GM23338 (cell line): ENCODE measurements at regions not wholly inside any gene's neighbourhood (a gene's known extent, or its start where the extent isn't known, plus 50 kb on each side); places are given as distances from the start of the nearest gene placed in this dataset.
"Not testable (repeated sequence)": the region's sequence is repeated elsewhere in the genome, so short reads cannot be mapped to it uniquely, and the experiment has no call there.

Experiments
- ATAC-seq: fragments of 200-7000 bp; cut with Tn5 transposase; 3 replicates; pipeline ENCODE4 v1.9.1; 2020
- DNase-seq: peaks from one replicate; pipeline ENCODE4 v3.0.0-alpha.2; 2015; ENCODE audit warnings: low spot score
- H2AFZ ChIP-seq: fragments of 200-600 bp; sonication (generic); 2 replicates; pipeline ENCODE4 v1.8.0; 2016; ENCODE audit warnings: antibody characterized with exemption, mild to moderate bottlenecking, moderate library complexity
- H3F3A ChIP-seq: fragments of 200-600 bp; sonication (generic); replicated peaks from 2 replicates; pipeline ENCODE4 v1.8.0; 2017; ENCODE audit warnings: antibody characterized with exemption, mixed run types, low read depth
- H3K27ac ChIP-seq: fragments of 200-600 bp; sonication (generic); 2 replicates; pipeline ENCODE4 v1.6.1; 2016; ENCODE audit warnings: low read depth
- H3K27me3 ChIP-seq: fragments of 200-600 bp; sonication (generic); 2 replicates; pipeline ENCODE4 v1.8.0; 2016; ENCODE audit warnings: mild to moderate bottlenecking, mixed run types, moderate library complexity; ENCODE audit not compliant: insufficient read depth
- H3K36me3 ChIP-seq: fragments of 200-600 bp; sonication (generic); 2 replicates; pipeline ENCODE4 v1.8.0; 2016; ENCODE audit warnings: mild to moderate bottlenecking; ENCODE audit not compliant: insufficient read depth
- H3K4me1 ChIP-seq: fragments of 200-600 bp; sonication (generic); 2 replicates; pipeline ENCODE4 v1.8.0; 2016; ENCODE audit warnings: mild to moderate bottlenecking, moderate library complexity; ENCODE audit not compliant: insufficient read depth
- H3K4me2 ChIP-seq: fragments of 200-600 bp; sonication (generic); 2 replicates; pipeline ENCODE4 v1.7.1; 2017; ENCODE audit warnings: mixed run types
- H3K4me3 ChIP-seq: fragments of 200-600 bp; sonication (generic); 2 replicates; pipeline ENCODE4 v1.6.1; 2016; ENCODE audit warnings: mixed run types
- H3K79me2 ChIP-seq: fragments of 200-600 bp; sonication (generic); replicated peaks from 2 replicates; pipeline ENCODE4 v1.8.0; 2017; ENCODE audit warnings: mild to moderate bottlenecking; ENCODE audit not compliant: insufficient read depth
- H3K9me2 ChIP-seq: fragments of 200-600 bp; sonication (generic); 2 replicates; pipeline ENCODE4 v1.8.0; 2017; ENCODE audit not compliant: insufficient read depth
- H4K20me1 ChIP-seq: fragments of 200-600 bp; sonication (generic); replicated peaks from 2 replicates; pipeline ENCODE4 v1.8.0; 2017; ENCODE audit warnings: mild to moderate bottlenecking; ENCODE audit not compliant: insufficient read depth
- H3K27ac Mint-ChIP-seq: 2 replicates; pipeline ENCODE4 v1.8.0; 2020; ENCODE audit warnings: inconsistent platforms, mild to moderate bottlenecking, moderate library complexity, mixed read lengths
- H3K27me3 Mint-ChIP-seq: 3 replicates; pipeline ENCODE4 v1.8.0; 2022; ENCODE audit warnings: low read depth, mild to moderate bottlenecking, moderate library complexity, mixed read lengths, inconsistent platforms; ENCODE audit not compliant: insufficient read depth, poor library complexity
- H3K36me3 Mint-ChIP-seq: 3 replicates; pipeline ENCODE4 v1.8.0; 2021; ENCODE audit warnings: low read depth, mild to moderate bottlenecking, inconsistent platforms, moderate library complexity, mixed read lengths
- H3K4me1 Mint-ChIP-seq: 3 replicates; pipeline ENCODE4 v1.8.0; 2020; ENCODE audit warnings: mild to moderate bottlenecking, inconsistent platforms, mixed read lengths
- H3K4me3 Mint-ChIP-seq: 3 replicates; pipeline ENCODE4 v1.8.0; 2021; ENCODE audit warnings: moderate library complexity, mild to moderate bottlenecking, inconsistent platforms, mixed read lengths
- H3K9me3 Mint-ChIP-seq: 3 replicates; pipeline ENCODE4 v1.8.0; 2020; ENCODE audit warnings: moderate library complexity, mild to moderate bottlenecking, inconsistent platforms, mixed read lengths
- CREB1 ChIP-seq: fragments of 250-450 bp; sonication (Bioruptor Pico); IDR thresholded peaks from 2 replicates; pipeline ENCODE4 v1.5.0; 2020; ENCODE audit warnings: low read depth, mild to moderate bottlenecking, moderate library complexity
- CTCF ChIP-seq, 2 experiments: fragments of 200-600 bp in 1 of 2; sonication (generic) in 1 of 2; conservative IDR thresholded peaks; 2 replicates each; pipeline versions ENCODE4 v1.5.1 to v1.6.1; 2016 to 2017; ENCODE audit warnings: antibody characterized with exemption in 2 of 2, low read depth in 2 of 2, mild to moderate bottlenecking in 2 of 2, moderate library complexity in 1 of 2
- EZH2 ChIP-seq: fragments of 200-600 bp; sonication (generic); IDR thresholded peaks from one replicate; pipeline ENCODE4 v1.8.0; 2017; ENCODE audit warnings: antibody characterized with exemption, mild to moderate bottlenecking, low read depth; ENCODE audit not compliant: unreplicated experiment
- EZH2phosphoT487 ChIP-seq: fragments of 200-600 bp; sonication (generic); IDR thresholded peaks from one replicate; pipeline ENCODE4 v1.8.1; 2018; ENCODE audit warnings: antibody characterized with exemption; ENCODE audit not compliant: unreplicated experiment
- NANOG ChIP-seq: IDR thresholded peaks from 2 replicates; pipeline ENCODE4 v1.6.1; 2016; ENCODE audit warnings: antibody characterized with exemption, borderline replicate concordance
- STAT1 ChIP-seq: IDR thresholded peaks from one replicate; pipeline ENCODE4 v1.6.1; 2016; ENCODE audit warnings: antibody characterized with exemption; ENCODE audit not compliant: unreplicated experiment
- ZNF114 ChIP-seq: fragments of 250-450 bp; sonication (Bioruptor Pico); IDR thresholded peaks from 2 replicates; pipeline ENCODE4 v1.5.0; 2020; ENCODE audit warnings: mild to moderate bottlenecking, moderate library complexity
- ZNF331 ChIP-seq: fragments of 250-450 bp; sonication (Bioruptor Pico); IDR thresholded peaks from 2 replicates; pipeline ENCODE4 v1.5.0; 2020; ENCODE audit warnings: low read depth, mild to moderate bottlenecking, moderate library complexity
- TF ChIP-seq, protein P1 (sequence below): IDR thresholded peaks from 2 replicates; pipeline ENCODE4 v1.6.1; 2016; ENCODE audit warnings: antibody characterized with exemption
- TF ChIP-seq, protein P2 (sequence below): IDR thresholded peaks from one replicate; pipeline ENCODE4 v1.6.1; 2018; ENCODE audit warnings: antibody characterized with exemption; ENCODE audit not compliant: unreplicated experiment

DNA sequence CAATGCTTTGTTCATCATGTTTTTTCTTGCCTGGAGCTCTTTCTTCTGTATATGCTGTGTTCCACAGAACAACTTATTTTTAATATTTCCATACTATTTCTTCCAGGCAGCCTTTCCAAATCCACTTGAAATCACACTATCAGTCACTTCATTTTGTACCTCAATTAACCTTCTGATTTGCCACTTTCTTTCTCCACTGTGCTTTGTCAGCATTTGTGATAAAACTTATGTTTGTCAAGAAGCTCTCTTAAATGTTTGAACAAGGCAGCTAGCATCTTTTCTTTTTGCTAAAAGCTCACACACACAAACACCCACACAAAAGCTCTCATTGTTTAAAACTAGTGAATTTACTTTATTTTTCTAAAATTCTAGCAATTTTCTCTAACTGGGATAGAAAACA, 2014.7 kb upstream of the RAG2 start (continued):
- no peak for TF ChIP-seq STAT1

- H3K4me3 ChIP-seq, ATAC-seq, H3K4me1 ChIP-seq, H3K9me3 Mint-ChIP-seq, H3K27me3 ChIP-seq, H3K36me3 Mint-ChIP-seq, H3K27ac Mint-ChIP-seq, H3F3A ChIP-seq, H3K27ac ChIP-seq, H3K27me3 Mint-ChIP-seq, H3K4me1 Mint-ChIP-seq, H3K4me3 Mint-ChIP-seq, H3K9me2 ChIP-seq, H3K79me2 ChIP-seq, H4K20me1 ChIP-seq, DNase-seq, H3K36me3 ChIP-seq, H3K4me2 ChIP-seq, H2AFZ ChIP-seq: not testable (repeated sequence)
Measured at GRCh38 chr11:38601371-38601770, 2003.3 kb upstream of the RAG2 start.

DNA sequence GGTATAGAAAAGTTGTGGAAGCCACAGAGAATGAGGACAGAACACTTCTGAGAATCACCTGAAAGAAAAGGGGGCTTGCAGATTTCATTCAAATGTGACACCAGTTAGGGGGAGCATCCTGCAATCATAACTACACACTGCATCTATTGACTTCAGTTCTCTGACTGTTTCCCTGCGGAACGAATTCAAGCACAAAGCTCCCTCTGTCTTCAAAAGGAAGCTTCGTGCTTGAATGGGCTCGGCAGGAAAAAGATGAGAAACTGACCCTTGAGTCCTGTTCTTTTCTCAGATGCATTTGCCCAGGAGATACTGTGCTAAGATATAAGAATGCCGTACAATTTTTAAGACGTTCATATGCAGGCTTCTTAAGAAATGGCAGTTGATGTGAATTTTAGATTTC, 2000.4 kb upstream of the RAG2 start:
- Mint-ChIP-seq H3K4me1 (peaks cover 4% of the 10 kb centered on the region; the same call in 1 of the 3 replicates), H3K27ac (no peak overlapping the region), H3K27me3 (no peaks in the 10 kb centered on the region), H3K36me3 (peaks cover 8% of the 10 kb centered on the region; the same call in 2 of the 3 replicates), H3K9me3 (no peaks in the 10 kb centered on the region; the same call in 1 of the 3 replicates), H3K4me3 (no peak overlapping the region)
- Histone ChIP-seq H3K4me1 (no peaks in the 10 kb centered on the region), H3F3A (no peaks in the 10 kb centered on the region), H3K27me3 (no peaks in the 10 kb centered on the region), H3K4me2 (no peak overlapping the region), H4K20me1 (no peaks in the 10 kb centered on the region), H3K4me3 (no peak overlapping the region), H3K9me2 (no peaks in the 10 kb centered on the region), H2AFZ (no peak overlapping the region), H3K79me2 (no peaks in the 10 kb centered on the region), H3K27ac (no peak overlapping the region), H3K36me3 (0 out of 2 replicates have a peak, but pooled peaks cover 3% of the 10 kb centered on the region)
- ATAC-seq = no peak
- peak; percentile 2 for DNase-seq
- TF ChIP-seq EZH2 (no peak), ZNF331 (CRISPR knock-in tag) (no peak), NANOG (no peak), CTCF (conservative IDR thresholded peaks at IDR 0.05; ENCODE audit: low read depth in 2 of 2) (no peak), EZH2phosphoT487 (no peak), ZNF114 (CRISPR knock-in tag) (no peak), CREB1 (CRISPR knock-in tag) (no peak)
- TF ChIP-seq, protein P1, sequence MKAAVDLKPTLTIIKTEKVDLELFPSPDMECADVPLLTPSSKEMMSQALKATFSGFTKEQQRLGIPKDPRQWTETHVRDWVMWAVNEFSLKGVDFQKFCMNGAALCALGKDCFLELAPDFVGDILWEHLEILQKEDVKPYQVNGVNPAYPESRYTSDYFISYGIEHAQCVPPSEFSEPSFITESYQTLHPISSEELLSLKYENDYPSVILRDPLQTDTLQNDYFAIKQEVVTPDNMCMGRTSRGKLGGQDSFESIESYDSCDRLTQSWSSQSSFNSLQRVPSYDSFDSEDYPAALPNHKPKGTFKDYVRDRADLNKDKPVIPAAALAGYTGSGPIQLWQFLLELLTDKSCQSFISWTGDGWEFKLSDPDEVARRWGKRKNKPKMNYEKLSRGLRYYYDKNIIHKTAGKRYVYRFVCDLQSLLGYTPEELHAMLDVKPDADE = no peak
- TF ChIP-seq, protein P2, sequence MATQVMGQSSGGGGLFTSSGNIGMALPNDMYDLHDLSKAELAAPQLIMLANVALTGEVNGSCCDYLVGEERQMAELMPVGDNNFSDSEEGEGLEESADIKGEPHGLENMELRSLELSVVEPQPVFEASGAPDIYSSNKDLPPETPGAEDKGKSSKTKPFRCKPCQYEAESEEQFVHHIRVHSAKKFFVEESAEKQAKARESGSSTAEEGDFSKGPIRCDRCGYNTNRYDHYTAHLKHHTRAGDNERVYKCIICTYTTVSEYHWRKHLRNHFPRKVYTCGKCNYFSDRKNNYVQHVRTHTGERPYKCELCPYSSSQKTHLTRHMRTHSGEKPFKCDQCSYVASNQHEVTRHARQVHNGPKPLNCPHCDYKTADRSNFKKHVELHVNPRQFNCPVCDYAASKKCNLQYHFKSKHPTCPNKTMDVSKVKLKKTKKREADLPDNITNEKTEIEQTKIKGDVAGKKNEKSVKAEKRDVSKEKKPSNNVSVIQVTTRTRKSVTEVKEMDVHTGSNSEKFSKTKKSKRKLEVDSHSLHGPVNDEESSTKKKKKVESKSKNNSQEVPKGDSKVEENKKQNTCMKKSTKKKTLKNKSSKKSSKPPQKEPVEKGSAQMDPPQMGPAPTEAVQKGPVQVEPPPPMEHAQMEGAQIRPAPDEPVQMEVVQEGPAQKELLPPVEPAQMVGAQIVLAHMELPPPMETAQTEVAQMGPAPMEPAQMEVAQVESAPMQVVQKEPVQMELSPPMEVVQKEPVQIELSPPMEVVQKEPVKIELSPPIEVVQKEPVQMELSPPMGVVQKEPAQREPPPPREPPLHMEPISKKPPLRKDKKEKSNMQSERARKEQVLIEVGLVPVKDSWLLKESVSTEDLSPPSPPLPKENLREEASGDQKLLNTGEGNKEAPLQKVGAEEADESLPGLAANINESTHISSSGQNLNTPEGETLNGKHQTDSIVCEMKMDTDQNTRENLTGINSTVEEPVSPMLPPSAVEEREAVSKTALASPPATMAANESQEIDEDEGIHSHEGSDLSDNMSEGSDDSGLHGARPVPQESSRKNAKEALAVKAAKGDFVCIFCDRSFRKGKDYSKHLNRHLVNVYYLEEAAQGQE = no peak
